OCI-LY7 (cell line): ENCODE measurements at regions not wholly inside any gene's neighbourhood (a gene's known extent, or its start where the extent isn't known, plus 50 kb on each side); places are given as distances from the start of the nearest gene placed in this dataset.

Source experiments
- BruUV-seq: library from RNA; stranded (reverse); fragments of 400-500 nt; replicated peaks from 2 replicates; lab custom pipeline; 2021; lab: Mats Ljungman, UMichigan
- CTCF ChIA-PET: fragments of 300-600 bp; sonication (Branson Sonifier 250); formaldehyde crosslinking; loops from one replicate; lab custom pipeline; 2022; ENCODE audit warnings: antibody characterized with exemption; ENCODE audit not compliant: unreplicated experiment; lab: Charles Lee
- POLR2A ChIA-PET: fragments of 300-600 bp; sonication (Branson Sonifier 250); formaldehyde crosslinking; loops from one replicate; lab custom pipeline; 2022; ENCODE audit warnings: antibody characterized with exemption; lab: Charles Lee
- DNase-seq: peaks from one replicate; pipeline ENCODE4 v3.0.0-alpha.2; 2015; ENCODE audit warnings: low spot score
- H2AFZ ChIP-seq: fragments of 200-600 bp; sonication (generic), shearing (Covaris generic); 2 replicates; pipeline ENCODE4 v1.6.1; 2014; ENCODE audit warnings: mild to moderate bottlenecking, antibody characterized with exemption, low read length, moderate library complexity
- H3K27ac ChIP-seq: fragments of 200-600 bp; sonication (generic); 2 replicates; pipeline ENCODE4 v1.5.1; 2014; ENCODE audit warnings: mixed run types, low read depth, mild to moderate bottlenecking, moderate library complexity, low read length, inconsistent platforms; ENCODE audit not compliant: poor library complexity, severe bottlenecking
- H3K36me3 ChIP-seq: fragments of 200-600 bp; sonication (generic); 2 replicates; pipeline ENCODE4 v1.6.1; 2014; ENCODE audit warnings: mild to moderate bottlenecking, antibody characterized with exemption, low read length, moderate library complexity, mixed read lengths; ENCODE audit not compliant: insufficient read depth
- H3K4me1 ChIP-seq: fragments of 200-600 bp; sonication (generic); 2 replicates; pipeline ENCODE4 v1.5.1; 2014; ENCODE audit warnings: mild to moderate bottlenecking, low read length; ENCODE audit not compliant: insufficient read depth, poor library complexity, severe bottlenecking
- H3K4me2 ChIP-seq: fragments of 200-600 bp; sonication (generic); 2 replicates; pipeline ENCODE4 v1.6.1; 2014; ENCODE audit warnings: mild to moderate bottlenecking, low read length
- H3K4me3 ChIP-seq: fragments of 200-600 bp; sonication (generic); 2 replicates; pipeline ENCODE4 v1.5.1; 2014; ENCODE audit warnings: mild to moderate bottlenecking, low read depth, low read length; ENCODE audit not compliant: poor library complexity, severe bottlenecking
- H3K79me2 ChIP-seq: fragments of 200-600 bp; sonication (generic); 2 replicates; pipeline ENCODE4 v1.6.1; 2016; ENCODE audit warnings: low read depth, mild to moderate bottlenecking, low read length, moderate library complexity, mixed read lengths; ENCODE audit not compliant: insufficient read depth
- H3K9me2 ChIP-seq: fragments of 200-600 bp; sonication (generic); 2 replicates; pipeline ENCODE4 v1.6.1; 2016; ENCODE audit warnings: mild to moderate bottlenecking, low read length, mixed read lengths; ENCODE audit not compliant: insufficient read depth
- H3K9me3 ChIP-seq: fragments of 200-600 bp; sonication (generic); 2 replicates; pipeline ENCODE4 v1.6.1; 2014; ENCODE audit warnings: mild to moderate bottlenecking, mixed run types, low read length, mixed read lengths
- H4K20me1 ChIP-seq: fragments of 200-600 bp; sonication (generic); 2 replicates; pipeline ENCODE4 v1.6.1; 2014; ENCODE audit warnings: mild to moderate bottlenecking, antibody characterized with exemption, low read length, moderate library complexity, mixed read lengths; ENCODE audit not compliant: insufficient read depth
- CTCF ChIP-seq: fragments of 200-600 bp; sonication (generic); conservative IDR thresholded peaks from 2 replicates; pipeline ENCODE4 v1.5.1; 2014; ENCODE audit warnings: mild to moderate bottlenecking, antibody characterized with exemption, low read length, moderate library complexity, mixed read lengths
- EZH2phosphoT487 ChIP-seq: fragments of 200-600 bp; sonication (generic); IDR thresholded peaks from 2 replicates; pipeline ENCODE4 v1.6.1; 2018; ENCODE audit warnings: low read depth, borderline replicate concordance, mild to moderate bottlenecking, mixed run types, antibody characterized with exemption, low read length, moderate library complexity, mixed read lengths
- intact Hi-C: fragments of 100-400 bp; cut with micrococcal nuclease; formaldehyde crosslinking; loops from one replicate; pipeline ENCODE4 v1.10.0; 2022; ENCODE audit not compliant: unreplicated experiment

- Histone ChIP-seq H3K27ac (no peak overlapping the region), H2AFZ (no peak overlapping the region), H3K4me2 (no peak overlapping the region), H3K9me2 (no peaks in the 10 kb centered on the region), H4K20me1 (no peaks in the 10 kb centered on the region), H3K36me3 (no peaks in the 10 kb centered on the region), H3K4me1 (no peaks in the 10 kb centered on the region), H3K9me3 (no peaks in the 10 kb centered on the region), H3K4me3 (no peak overlapping the region), H3K79me2 (no peaks in the 10 kb centered on the region)
- no peak for DNase-seq
- ChIA-PET CTCF (no interaction called here), POLR2A (interaction anchor here (0.7 kb wide), 1 partner anchor 254 kb away, joined by 4 read pairs; no protein-coding TSS in a partner anchor)
- intact Hi-C loops = no loop called here
- TF ChIP-seq EZH2phosphoT487 (no peak), CTCF (no peak)
- no TSS peak for BruUV-seq
Observed at GRCh38 chr6:145031962-145032361, 703.4 kb downstream of the EPM2A start.

GRCh38 chr6:145032562-145033145 lies 702.7 kb downstream of the EPM2A start:
- POLR2A ChIA-PET = interaction anchor here (0.7 kb wide), 1 partner anchor 444 kb away, joined by 3 read pairs; no protein-coding TSS in a partner anchor
- Histone ChIP-seq H3K4me2 (no peak overlapping the region), H4K20me1 (no peaks in the 10 kb centered on the region), H3K9me2 (no peaks in the 10 kb centered on the region), H3K27ac (no peak overlapping the region), H3K4me3 (no peak overlapping the region), H3K36me3 (no peaks in the 10 kb centered on the region), H3K79me2 (no peaks in the 10 kb centered on the region), H3K9me3 (no peaks in the 10 kb centered on the region), H3K4me1 (no peaks in the 10 kb centered on the region), H2AFZ (no peak overlapping the region)
- no peak for DNase-seq
- intact Hi-C loops = no loop called here
- CTCF ChIA-PET = no interaction called here
- TF ChIP-seq EZH2phosphoT487 (no peak), CTCF (no peak)
- no TSS peak for BruUV-seq

- Histone ChIP-seq H3K4me2 (no peak overlapping the region), H3K79me2 (no peaks in the 10 kb centered on the region), H3K9me2 (no peaks in the 10 kb centered on the region), H3K9me3 (no peaks in the 10 kb centered on the region), H3K4me1 (no peaks in the 10 kb centered on the region), H4K20me1 (no peaks in the 10 kb centered on the region), H2AFZ (no peak overlapping the region), H3K27ac (no peak overlapping the region), H3K4me3 (no peak overlapping the region), H3K36me3 (no peaks in the 10 kb centered on the region)
- BruUV-seq = no TSS peak
- CTCF ChIA-PET = no interaction called here
- no peak for TF ChIP-seq CTCF
- TF ChIP-seq EZH2phosphoT487 = no peak
- DNase-seq = no peak
- POLR2A ChIA-PET = no interaction called here
- intact Hi-C loops = no loop called here
Observed at GRCh38 chr6:145034664-145035063, 700.7 kb downstream of the EPM2A start.
